ENCODE measurements at regions not wholly inside any gene's neighbourhood (a gene's known extent, or its start where the extent isn't known, plus 50 kb on each side); places are given as distances from the start of the nearest gene placed in this dataset.

DNA sequence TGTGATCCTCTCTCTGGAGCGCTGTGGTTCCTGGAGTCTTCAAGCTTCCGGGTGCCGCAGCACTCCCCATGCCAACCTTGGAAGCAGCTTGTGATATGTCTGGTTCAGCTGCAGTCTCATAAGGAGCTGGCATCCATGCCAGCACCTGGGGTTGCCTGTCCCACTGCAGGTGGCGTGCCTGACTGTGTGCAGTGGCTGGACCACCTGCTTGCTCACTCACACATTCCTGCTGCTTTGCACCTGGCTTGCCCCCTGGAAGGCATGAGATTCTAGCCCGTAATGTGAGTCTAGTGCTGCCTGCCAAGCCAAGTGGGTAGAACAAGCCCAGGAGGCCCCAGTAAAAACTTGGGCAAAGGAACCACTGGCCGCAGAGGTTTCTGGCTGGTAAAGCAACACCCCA lies 687.2 kb upstream of the AADAT start:
- Histone ChIP-seq H3K4me1 (replicated peaks in 1 of 2; ENCODE audit: control insufficient read depth in 2 of 2, insufficient read depth in 2 of 2, low read length in 2 of 2) (no peaks in the 10 kb centered on the region), H3K9me3 (replicated peaks; ENCODE audit: control insufficient read depth, insufficient read depth, low read depth, low read length) (no peaks in the 10 kb centered on the region), H3K4me2 (ENCODE audit: insufficient read depth, low read length) (no peak overlapping the region), H2AFZ (ENCODE audit: low read depth, low read length) (no peak overlapping the region), H3K4me3 (no peak overlapping the region), H3K9me1 (ENCODE audit: control insufficient read depth, insufficient read depth, low read length) (no peaks in the 10 kb centered on the region), H3K36me3 (ENCODE audit: control insufficient read depth, insufficient read depth, low read length) (no peaks in the 10 kb centered on the region), H3K79me2 (ENCODE audit: control insufficient read depth, insufficient read depth, low read length) (no peaks in the 10 kb centered on the region), H3K27ac (ENCODE audit: extremely low read depth, low read depth, low read length) (no peak overlapping the region), H3K27me3 (ENCODE audit: control insufficient read depth in 2 of 2, insufficient read depth in 2 of 2, low read length in 2 of 2) (no peaks in the 10 kb centered on the region), H3K9ac (ENCODE audit: insufficient read depth in 1 of 2, low read depth in 2 of 2, low read length in 2 of 2) (no peak overlapping the region), H4K20me1 (replicated peaks; ENCODE audit: control insufficient read depth, insufficient read depth, low read length) (no peaks in the 10 kb centered on the region)
- CTCF ChIA-PET (ENCODE audit: low intra/inter-chr PET ratio), result no interaction called here
- POLR2A ChIA-PET, result no interaction called here
- WGBS (ENCODE audit: insufficient coverage, low coverage, missing lambda C conversion rate), result 4% methylated on average over 4 of the region's 6 CpGs
- intact Hi-C loops (cut with micrococcal nuclease) (no loop called here), in situ Hi-C loops (cut with MboI) (no loop called here)
- BruUV-seq (replicated peaks), result no TSS peak
- ATAC-seq (no peak), FAIRE-seq (no peak), DNase-seq (ENCODE audit: extremely low read depth in 1 of 4, low spot score in 3 of 4) (no peak)
- TF ChIP-seq GABPB1 (CRISPR knock-in tag; IDR thresholded peaks at IDR 0.05) (no peak), HEY1 (CRISPR knock-in tag; IDR thresholded peaks at IDR 0.05; ENCODE audit: borderline replicate concordance) (no peak), RCOR1 (IDR thresholded peaks at IDR 0.05; ENCODE audit: borderline replicate concordance in 1 of 2, low read depth in 2 of 2, low read length in 2 of 2) (no peak), ZBTB40 (IDR thresholded peaks at IDR 0.05) (no peak), ZBTB40 (CRISPR knock-in tag; IDR thresholded peaks at IDR 0.05) (no peak), DDX20 (tag; IDR thresholded peaks at IDR 0.05; ENCODE audit: low read depth) (no peak), SUPT5H (IDR thresholded peaks at IDR 0.05) (no peak), AFF4 (CRISPR knock-in tag; IDR thresholded peaks at IDR 0.05) (no peak), NFIC (IDR thresholded peaks at IDR 0.05) (no peak), EZH2 (IDR thresholded peaks at IDR 0.05; ENCODE audit: borderline replicate concordance, low read depth, low read length) (no peak), RHOXF2B (CRISPR knock-in tag; conservative IDR thresholded peaks at IDR 0.05) (no peak)

All from K562 (cell line).